ENCODE measurements at regions not wholly inside any gene's neighbourhood (a gene's known extent, or its start where the extent isn't known, plus 50 kb on each side); places are given as distances from the start of the nearest gene placed in this dataset.

DNA sequence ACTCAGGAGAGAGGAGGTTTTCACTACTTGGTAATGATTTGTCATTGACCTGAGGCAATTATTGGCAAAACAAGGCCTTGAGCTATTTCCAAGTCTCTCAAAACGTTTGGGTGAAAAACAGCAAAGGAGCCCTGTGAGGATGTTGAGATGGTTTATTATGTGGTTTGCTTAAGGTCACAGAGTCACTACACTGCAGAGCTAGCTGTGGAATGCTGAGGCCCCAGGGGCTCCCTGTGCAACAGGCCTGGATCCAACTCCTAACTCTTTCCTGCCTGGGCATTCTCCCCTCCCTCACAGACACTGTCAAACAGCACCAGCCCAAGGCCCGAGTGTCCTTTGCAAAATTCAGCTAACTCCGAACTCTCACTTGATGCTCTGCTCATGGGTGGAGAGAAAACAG, 754.6 kb upstream of the SOX11 start (continued):
- TF ChIP-seq, protein P1, sequence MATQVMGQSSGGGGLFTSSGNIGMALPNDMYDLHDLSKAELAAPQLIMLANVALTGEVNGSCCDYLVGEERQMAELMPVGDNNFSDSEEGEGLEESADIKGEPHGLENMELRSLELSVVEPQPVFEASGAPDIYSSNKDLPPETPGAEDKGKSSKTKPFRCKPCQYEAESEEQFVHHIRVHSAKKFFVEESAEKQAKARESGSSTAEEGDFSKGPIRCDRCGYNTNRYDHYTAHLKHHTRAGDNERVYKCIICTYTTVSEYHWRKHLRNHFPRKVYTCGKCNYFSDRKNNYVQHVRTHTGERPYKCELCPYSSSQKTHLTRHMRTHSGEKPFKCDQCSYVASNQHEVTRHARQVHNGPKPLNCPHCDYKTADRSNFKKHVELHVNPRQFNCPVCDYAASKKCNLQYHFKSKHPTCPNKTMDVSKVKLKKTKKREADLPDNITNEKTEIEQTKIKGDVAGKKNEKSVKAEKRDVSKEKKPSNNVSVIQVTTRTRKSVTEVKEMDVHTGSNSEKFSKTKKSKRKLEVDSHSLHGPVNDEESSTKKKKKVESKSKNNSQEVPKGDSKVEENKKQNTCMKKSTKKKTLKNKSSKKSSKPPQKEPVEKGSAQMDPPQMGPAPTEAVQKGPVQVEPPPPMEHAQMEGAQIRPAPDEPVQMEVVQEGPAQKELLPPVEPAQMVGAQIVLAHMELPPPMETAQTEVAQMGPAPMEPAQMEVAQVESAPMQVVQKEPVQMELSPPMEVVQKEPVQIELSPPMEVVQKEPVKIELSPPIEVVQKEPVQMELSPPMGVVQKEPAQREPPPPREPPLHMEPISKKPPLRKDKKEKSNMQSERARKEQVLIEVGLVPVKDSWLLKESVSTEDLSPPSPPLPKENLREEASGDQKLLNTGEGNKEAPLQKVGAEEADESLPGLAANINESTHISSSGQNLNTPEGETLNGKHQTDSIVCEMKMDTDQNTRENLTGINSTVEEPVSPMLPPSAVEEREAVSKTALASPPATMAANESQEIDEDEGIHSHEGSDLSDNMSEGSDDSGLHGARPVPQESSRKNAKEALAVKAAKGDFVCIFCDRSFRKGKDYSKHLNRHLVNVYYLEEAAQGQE (IDR thresholded peaks at IDR 0.05; ENCODE audit: low read depth, low read length) = no peak
- TF ChIP-seq POLR2A (IDR thresholded peaks at IDR 0.05; ENCODE audit: low read depth, low read length) (no peak), NFYA (IDR thresholded peaks at IDR 0.05; ENCODE audit: borderline replicate concordance, low read depth, low read length) (no peak), CEBPB (IDR thresholded peaks at IDR 0.05; ENCODE audit: borderline replicate concordance in 1 of 2, low read depth in 2 of 2, low read length in 2 of 2) (no peak)

DNA sequence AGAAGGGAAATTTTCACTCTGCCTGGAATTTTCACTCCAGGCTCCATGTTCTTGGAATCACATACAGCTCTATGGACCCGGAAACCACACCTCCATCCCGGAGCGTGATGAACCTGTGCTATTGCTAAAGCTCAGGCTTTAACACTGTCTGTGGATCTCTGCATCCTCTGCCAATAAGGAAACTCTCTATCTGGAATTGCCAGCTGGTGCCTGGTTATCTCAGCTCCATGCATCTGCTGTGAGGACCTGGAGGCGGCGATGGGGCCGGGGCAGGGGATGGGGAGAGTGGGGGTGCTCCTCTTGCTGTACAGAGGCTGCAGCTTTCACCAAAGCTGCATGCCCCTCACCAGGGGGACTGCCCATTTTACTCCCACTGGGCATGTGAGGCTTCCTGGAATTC, 754.0 kb upstream of the SOX11 start:
- ChIA-PET CTCF (no interaction called here), POLR2A (no interaction called here), SMC1A (ENCODE audit: uncharacterized antibody, unreplicated experiment) (no interaction called here), RAD21 (ENCODE audit: unreplicated experiment) (no interaction called here)
- H3K27ac ChIP-seq (ENCODE audit: control insufficient read depth, insufficient read depth) = no peak overlapping the region
- H3K9ac ChIP-seq (ENCODE audit: control insufficient read depth, insufficient read depth, low read length) = no peak overlapping the region
- BruUV-seq (replicated peaks) = no TSS peak
- no peaks in the 10 kb centered on the region for H3K79me2 ChIP-seq (ENCODE audit: control insufficient read depth, insufficient read depth, low read length)
- no peak for ATAC-seq
- H3K4me2 ChIP-seq (ENCODE audit: control insufficient read depth, insufficient read depth) = no peak overlapping the region
- 43% methylated on average over 6 of the region's 6 CpGs for WGBS (ENCODE audit: insufficient coverage, insufficient replicate concordance, low lambda C conversion rate, missing lambda C conversion rate)
- no peaks in the 10 kb centered on the region for H3K4me1 ChIP-seq (ENCODE audit: control insufficient read depth, insufficient read depth, low read length)
- no peak for DNase-seq (ENCODE audit: low read depth, low spot score)
- H4K20me1 ChIP-seq (ENCODE audit: control insufficient read depth, insufficient read depth) = no peaks in the 10 kb centered on the region
- no peak overlapping the region for H2AFZ ChIP-seq (ENCODE audit: control insufficient read depth, low read depth, low read length)
- H3K36me3 ChIP-seq (ENCODE audit: control insufficient read depth in 2 of 2, insufficient read depth in 2 of 2, low read length in 1 of 2) = no peaks in the 10 kb centered on the region
- in situ Hi-C loops (cut with MboI) (no loop called here), intact Hi-C loops (cut with micrococcal nuclease; ENCODE audit: unreplicated experiment) (no loop called here)
- H3K4me3 ChIP-seq = no peak overlapping the region
- no peak for FAIRE-seq
- H3K9me3 ChIP-seq (replicated peaks; ENCODE audit: control insufficient read depth, insufficient read depth, low read length) = no peaks in the 10 kb centered on the region
- no peaks in the 10 kb centered on the region for H3K27me3 ChIP-seq (replicated peaks in 1 of 2; ENCODE audit: control insufficient read depth in 2 of 2, insufficient read depth in 2 of 2, low read length in 1 of 2)
- no peak for TF ChIP-seq DPF2 (IDR thresholded peaks at IDR 0.05)
- TF ChIP-seq, protein P2, sequence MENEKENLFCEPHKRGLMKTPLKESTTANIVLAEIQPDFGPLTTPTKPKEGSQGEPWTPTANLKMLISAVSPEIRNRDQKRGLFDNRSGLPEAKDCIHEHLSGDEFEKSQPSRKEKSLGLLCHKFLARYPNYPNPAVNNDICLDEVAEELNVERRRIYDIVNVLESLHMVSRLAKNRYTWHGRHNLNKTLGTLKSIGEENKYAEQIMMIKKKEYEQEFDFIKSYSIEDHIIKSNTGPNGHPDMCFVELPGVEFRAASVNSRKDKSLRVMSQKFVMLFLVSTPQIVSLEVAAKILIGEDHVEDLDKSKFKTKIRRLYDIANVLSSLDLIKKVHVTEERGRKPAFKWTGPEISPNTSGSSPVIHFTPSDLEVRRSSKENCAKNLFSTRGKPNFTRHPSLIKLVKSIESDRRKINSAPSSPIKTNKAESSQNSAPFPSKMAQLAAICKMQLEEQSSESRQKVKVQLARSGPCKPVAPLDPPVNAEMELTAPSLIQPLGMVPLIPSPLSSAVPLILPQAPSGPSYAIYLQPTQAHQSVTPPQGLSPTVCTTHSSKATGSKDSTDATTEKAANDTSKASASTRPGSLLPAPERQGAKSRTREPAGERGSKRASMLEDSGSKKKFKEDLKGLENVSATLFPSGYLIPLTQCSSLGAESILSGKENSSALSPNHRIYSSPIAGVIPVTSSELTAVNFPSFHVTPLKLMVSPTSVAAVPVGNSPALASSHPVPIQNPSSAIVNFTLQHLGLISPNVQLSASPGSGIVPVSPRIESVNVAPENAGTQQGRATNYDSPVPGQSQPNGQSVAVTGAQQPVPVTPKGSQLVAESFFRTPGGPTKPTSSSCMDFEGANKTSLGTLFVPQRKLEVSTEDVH (IDR thresholded peaks at IDR 0.05; ENCODE audit: low read depth, partially characterized antibody) = no peak
- TF ChIP-seq NR2C2 (IDR thresholded peaks at IDR 0.05; ENCODE audit: borderline replicate concordance, control insufficient read depth, insufficient read length, low read depth) = no peak
- TF ChIP-seq PML (IDR thresholded peaks at IDR 0.05; ENCODE audit: low read length) = no peak
- TF ChIP-seq, protein P3, sequence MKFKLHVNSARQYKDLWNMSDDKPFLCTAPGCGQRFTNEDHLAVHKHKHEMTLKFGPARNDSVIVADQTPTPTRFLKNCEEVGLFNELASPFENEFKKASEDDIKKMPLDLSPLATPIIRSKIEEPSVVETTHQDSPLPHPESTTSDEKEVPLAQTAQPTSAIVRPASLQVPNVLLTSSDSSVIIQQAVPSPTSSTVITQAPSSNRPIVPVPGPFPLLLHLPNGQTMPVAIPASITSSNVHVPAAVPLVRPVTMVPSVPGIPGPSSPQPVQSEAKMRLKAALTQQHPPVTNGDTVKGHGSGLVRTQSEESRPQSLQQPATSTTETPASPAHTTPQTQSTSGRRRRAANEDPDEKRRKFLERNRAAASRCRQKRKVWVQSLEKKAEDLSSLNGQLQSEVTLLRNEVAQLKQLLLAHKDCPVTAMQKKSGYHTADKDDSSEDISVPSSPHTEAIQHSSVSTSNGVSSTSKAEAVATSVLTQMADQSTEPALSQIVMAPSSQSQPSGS (IDR thresholded peaks at IDR 0.05; ENCODE audit: low read length) = no peak
- TF ChIP-seq CBX5 (IDR thresholded peaks at IDR 0.05; ENCODE audit: low read depth) = no peak
- no peak for TF ChIP-seq EED (IDR thresholded peaks at IDR 0.05; ENCODE audit: low read depth)
- TF ChIP-seq POLR2AphosphoS2 (IDR thresholded peaks at IDR 0.05; ENCODE audit: low read depth, low read length) = no peak
- TF ChIP-seq, protein P4, sequence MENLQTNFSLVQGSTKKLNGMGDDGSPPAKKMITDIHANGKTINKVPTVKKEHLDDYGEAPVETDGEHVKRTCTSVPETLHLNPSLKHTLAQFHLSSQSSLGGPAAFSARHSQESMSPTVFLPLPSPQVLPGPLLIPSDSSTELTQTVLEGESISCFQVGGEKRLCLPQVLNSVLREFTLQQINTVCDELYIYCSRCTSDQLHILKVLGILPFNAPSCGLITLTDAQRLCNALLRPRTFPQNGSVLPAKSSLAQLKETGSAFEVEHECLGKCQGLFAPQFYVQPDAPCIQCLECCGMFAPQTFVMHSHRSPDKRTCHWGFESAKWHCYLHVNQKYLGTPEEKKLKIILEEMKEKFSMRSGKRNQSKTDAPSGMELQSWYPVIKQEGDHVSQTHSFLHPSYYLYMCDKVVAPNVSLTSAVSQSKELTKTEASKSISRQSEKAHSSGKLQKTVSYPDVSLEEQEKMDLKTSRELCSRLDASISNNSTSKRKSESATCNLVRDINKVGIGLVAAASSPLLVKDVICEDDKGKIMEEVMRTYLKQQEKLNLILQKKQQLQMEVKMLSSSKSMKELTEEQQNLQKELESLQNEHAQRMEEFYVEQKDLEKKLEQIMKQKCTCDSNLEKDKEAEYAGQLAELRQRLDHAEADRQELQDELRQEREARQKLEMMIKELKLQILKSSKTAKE (IDR thresholded peaks at IDR 0.05; ENCODE audit: low read depth, poor library complexity, severe bottlenecking) = no peak
- TF ChIP-seq TBL1XR1 (IDR thresholded peaks at IDR 0.05; ENCODE audit: low read depth, low read length) = no peak
- no peak for TF ChIP-seq FOXM1 (IDR thresholded peaks at IDR 0.05; ENCODE audit: low read depth, low read length)

Data from GM12878 (cell line).